Transverse colon (tissue), 4 donors: ENCODE measurements at regions not wholly inside any gene's neighbourhood (a gene's known extent, or its start where the extent isn't known, plus 50 kb on each side); places are given as distances from the start of the nearest gene placed in this dataset.

Experiments used
- DNase-seq: peaks from one replicate; pipeline ENCODE4 v3.0.0-alpha.2; 2019
- H3K27ac ChIP-seq, 4 donors: fragments of 200-600 bp; sonication (generic); 2 replicates each; pipeline ENCODE4 v1.5.1; 2016 to 2018; ENCODE audit warnings: inconsistent platforms in 4 of 4
- H3K27me3 ChIP-seq: fragments of 200-600 bp; sonication (generic); 2 replicates; pipeline ENCODE4 v1.5.1; 2017; ENCODE audit warnings: inconsistent platforms
- H3K36me3 ChIP-seq, 4 donors: fragments of 200-600 bp; sonication (generic); 2 replicates each; pipeline ENCODE4 v1.5.1; 2017 to 2019; ENCODE audit warnings: inconsistent platforms in 4 of 4
- H3K4me1 ChIP-seq, 4 donors: fragments of 200-600 bp; sonication (generic); 2 replicates each; pipeline ENCODE4 v1.5.1; 2017 to 2020; ENCODE audit warnings: inconsistent platforms in 4 of 4
- H3K4me3 ChIP-seq, 4 donors: fragments of 200-600 bp; sonication (generic); 1 replicate in 1 of 4; 2 replicates in 3 of 4; pipeline versions ENCODE4 v1.5.1 to v1.6.1; 2017 to 2019; ENCODE audit warnings: inconsistent platforms in 4 of 4
- H3K9me3 ChIP-seq, 2 donors: fragments of 200-600 bp; sonication (generic); 2 replicates each; pipeline ENCODE4 v1.5.1; 2017 to 2019; ENCODE audit warnings: inconsistent platforms in 2 of 2
- CTCF ChIP-seq, 5 experiments: fragments of 200-600 bp in 3 of 5; fragments of 450-650 bp in 2 of 5; sonication (generic) in 3 of 5; IDR thresholded peaks; 1 replicate in 2 of 5; 2 replicates in 3 of 5; pipeline ENCODE4 v1.5.1; 2016 to 2017; ENCODE audit warnings: antibody characterized with exemption in 5 of 5, inconsistent platforms in 3 of 5, mild to moderate bottlenecking in 2 of 5, moderate library complexity in 1 of 5
- EP300 ChIP-seq: sonication (generic); formaldehyde crosslinking; IDR thresholded peaks from one replicate; pipeline ENCODE4 v1.6.1; 2017; ENCODE audit warnings: antibody characterized with exemption, low read depth
- POLR2A ChIP-seq: fragments of 450-650 bp; IDR thresholded peaks from one replicate; pipeline ENCODE4 v1.6.1; 2016; ENCODE audit warnings: antibody characterized with exemption, mild to moderate bottlenecking, moderate library complexity
- POLR2AphosphoS5 ChIP-seq, 3 donors: sonication (generic); formaldehyde crosslinking; IDR thresholded peaks; one replicate each; pipeline ENCODE4 v1.6.1; 2016; ENCODE audit warnings: antibody characterized with exemption in 3 of 3
- WGBS, 2 donors: methylation state at CpG; one replicate each; pipeline ENCODE4 v1.1.5; 2018; ENCODE audit warnings: low coverage in 1 of 2; 5-methylcytosine and 5-hydroxymethylcytosine counted together
- in situ Hi-C, 4 donors: fragments of 200-750 bp; cut with MboI; loops; one replicate each; pipeline versions ENCODE4 v1.15.0 to v1.15.1; 2017; ENCODE audit warnings: low sequenced_read_pairs in 3 of 4, low pct_ligation_motif_present in 1 of 4, low pct_unique_long_range_greater_than_20kb in 1 of 4
- intact Hi-C: fragments of 100-400 bp; cut with DNase I; formaldehyde crosslinking; loops from one replicate; pipeline ENCODE4 v1.15.1; 2023; ENCODE audit warnings: low total_unique reads

GRCh38 chr2:71779774-71780105 is 326.4 kb downstream of the DYSF start:
- in situ Hi-C loops (no loop called here), intact Hi-C loops (no loop called here)
- Histone ChIP-seq H3K36me3 (no peaks in the 10 kb centered on the region), H3K27me3 (no peaks in the 10 kb centered on the region), H3K27ac (no peak overlapping the region), H3K9me3 (no peaks in the 10 kb centered on the region), H3K4me1 (peaks cover 0 to 3% (median 2%) of the 10 kb centered on the region in 4 donors), H3K4me3 (no peak overlapping the region)
- DNase-seq: no peak
- TF ChIP-seq EP300 (no peak), CTCF (IDR thresholded peaks at IDR 0.05) (no peak), POLR2A (no peak), POLR2AphosphoS5 (IDR thresholded peaks at IDR 0.05) (no peak)

- DNase-seq: no peak
- no peaks in the 10 kb centered on the region for H3K36me3 ChIP-seq
- no peak overlapping the region for H3K27ac ChIP-seq
- H3K4me1 ChIP-seq: no peaks in the 10 kb centered on the region
- no peaks in the 10 kb centered on the region for H3K27me3 ChIP-seq
- in situ Hi-C loops: no loop called here
- TF ChIP-seq POLR2A (no peak), CTCF (IDR thresholded peaks at IDR 0.05) (no peak), POLR2AphosphoS5 (IDR thresholded peaks at IDR 0.05) (no peak), EP300 (no peak)
- no peak overlapping the region for H3K4me3 ChIP-seq
- WGBS, 2 donors: 71% methylated on average over 8 of the region's 8 CpGs; no CpG with 5 or more reads in 1 of the 2 donors
- no peaks in the 10 kb centered on the region for H3K9me3 ChIP-seq
- intact Hi-C loops: no loop called here
Measured at GRCh38 chr2:71778936-71779773, 325.8 kb downstream of the DYSF start.

- H3K4me1 ChIP-seq: no peaks in the 10 kb centered on the region
- H3K27ac ChIP-seq: no peak overlapping the region
- in situ Hi-C loops: no loop called here
- no peak for TF ChIP-seq CTCF (IDR thresholded peaks at IDR 0.05)
- no peak for TF ChIP-seq POLR2AphosphoS5 (IDR thresholded peaks at IDR 0.05)
- TF ChIP-seq POLR2A: no peak
- TF ChIP-seq EP300: no peak
- no peaks in the 10 kb centered on the region for H3K27me3 ChIP-seq
- no peaks in the 10 kb centered on the region for H3K9me3 ChIP-seq
- no peaks in the 10 kb centered on the region for H3K36me3 ChIP-seq
- no peak overlapping the region for H3K4me3 ChIP-seq
- WGBS, 2 donors: 56% methylated on average over 2 of the region's 2 CpGs; no CpG with 5 or more reads in 1 of the 2 donors
- intact Hi-C loops: no loop called here
- DNase-seq: no peak
Measured at GRCh38 chr2:71778514-71778913, 325.2 kb downstream of the DYSF start.

- Histone ChIP-seq H3K27me3 (no peaks in the 10 kb centered on the region), H3K27ac (no peak overlapping the region), H3K4me3 (no peak overlapping the region), H3K4me1 (no peaks in the 10 kb centered on the region), H3K36me3 (no peaks in the 10 kb centered on the region), H3K9me3 (no peaks in the 10 kb centered on the region)
- TF ChIP-seq POLR2A (no peak), POLR2AphosphoS5 (IDR thresholded peaks at IDR 0.05) (no peak), CTCF (IDR thresholded peaks at IDR 0.05) (no peak), EP300 (no peak)
- in situ Hi-C loops (no loop called here), intact Hi-C loops (no loop called here)
- WGBS, 2 donors: 87 to 100% methylated on average over 1 to 4 of the region's 4 CpGs
- DNase-seq: no peak
Measured at GRCh38 chr2:71777946-71778345, 324.6 kb downstream of the DYSF start.
